Fibroblast of skin of right quadriceps (primary cell): ENCODE measurements at regions not wholly inside any gene's neighbourhood (a gene's known extent, or its start where the extent isn't known, plus 50 kb on each side); places are given as distances from the start of the nearest gene placed in this dataset.
A peak's percentile ranks its signal among the peaks of the same experiment; 100 is the strongest.
"Not testable (repeated sequence)": the region's sequence is repeated elsewhere in the genome, so short reads cannot be mapped to it uniquely, and the experiment has no call there.

Experiments used
- DNase-seq: peaks from one replicate; pipeline ENCODE4 v3.0.0-alpha.2; 2013

DNA sequence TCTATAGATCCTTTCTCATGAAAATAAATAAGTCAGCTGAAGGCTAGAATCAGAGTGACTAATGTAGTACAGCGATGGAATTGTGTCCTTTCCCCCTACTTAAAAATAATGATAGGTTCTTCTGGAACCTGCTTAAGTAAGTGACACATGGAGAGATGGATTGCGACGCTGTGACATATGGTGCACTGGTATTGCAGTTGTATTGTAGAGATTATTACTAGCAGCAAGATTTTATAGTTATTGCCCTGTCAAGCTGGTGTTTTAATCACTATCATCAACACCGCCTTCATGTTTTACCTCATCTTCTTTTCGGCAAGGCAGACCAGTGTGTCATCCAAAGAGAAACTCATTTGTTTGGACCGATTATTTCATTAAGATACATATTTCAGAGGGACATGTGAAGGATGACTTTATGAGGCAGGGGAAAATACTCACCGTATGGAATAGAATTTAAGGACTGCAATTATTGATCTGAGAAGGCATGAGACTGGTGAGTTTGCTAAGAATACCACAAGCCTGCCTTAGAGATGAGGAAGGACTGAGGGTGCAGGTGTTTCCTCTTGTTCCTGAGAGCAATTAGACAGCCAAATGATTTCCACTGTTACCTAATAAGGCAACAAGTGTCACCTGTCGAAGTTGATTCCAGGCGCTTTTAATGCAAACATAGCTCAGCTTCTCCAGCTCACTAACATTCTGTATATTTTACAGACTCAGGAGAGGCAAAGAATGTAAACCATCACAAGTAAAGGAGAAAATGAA lies 1855.5 kb downstream of the MAT2B start:
- no peak for DNase-seq

- no peak for DNase-seq
These were observed 1864.8 kb downstream of the MAT2B start for GRCh38 chr5:165370233-165370632.

GRCh38 chr5:165370794-165371193 lies 1865.4 kb downstream of the MAT2B start:
- DNase-seq = peak; percentile 7

DNA sequence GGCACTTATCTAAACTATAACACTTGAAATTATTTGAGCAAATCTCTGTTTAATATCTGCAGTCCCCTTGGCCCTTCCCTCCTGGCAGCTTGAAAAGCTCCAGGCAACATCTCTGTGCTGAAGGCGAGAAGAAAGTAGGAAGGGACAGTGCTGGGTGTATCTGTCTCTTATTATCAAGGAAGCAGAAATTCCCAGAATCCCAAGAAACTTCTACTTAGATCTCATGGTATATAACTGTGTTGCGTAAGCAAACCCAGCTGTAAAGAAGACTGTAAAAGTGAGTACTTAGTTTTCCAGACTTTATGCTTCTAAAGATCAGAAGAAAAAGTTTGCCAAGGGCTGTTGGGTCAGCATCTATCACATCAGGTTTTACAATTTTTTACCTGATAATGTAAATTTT lies 1869.8 kb downstream of the MAT2B start:
- DNase-seq = no peak

DNA sequence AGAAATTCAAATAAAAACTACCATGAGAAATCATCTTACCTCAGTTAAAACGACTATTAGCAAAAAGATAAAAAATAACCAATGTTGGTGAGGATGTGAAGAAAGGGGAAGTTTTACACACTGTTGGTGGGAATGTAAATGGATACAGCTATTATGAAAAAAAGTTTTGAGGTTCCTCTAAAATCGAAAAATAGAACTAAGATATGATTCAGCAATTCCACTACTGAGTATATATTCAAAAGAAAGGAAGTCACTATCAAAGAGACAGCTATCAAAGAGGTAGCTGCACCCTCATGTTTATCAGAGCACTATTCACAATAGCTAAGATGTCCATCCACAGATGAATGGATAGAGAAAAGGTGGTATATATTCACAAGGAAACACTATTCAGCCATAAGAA lies 1888.4 kb downstream of the MAT2B start:
- no peak for DNase-seq

DNA sequence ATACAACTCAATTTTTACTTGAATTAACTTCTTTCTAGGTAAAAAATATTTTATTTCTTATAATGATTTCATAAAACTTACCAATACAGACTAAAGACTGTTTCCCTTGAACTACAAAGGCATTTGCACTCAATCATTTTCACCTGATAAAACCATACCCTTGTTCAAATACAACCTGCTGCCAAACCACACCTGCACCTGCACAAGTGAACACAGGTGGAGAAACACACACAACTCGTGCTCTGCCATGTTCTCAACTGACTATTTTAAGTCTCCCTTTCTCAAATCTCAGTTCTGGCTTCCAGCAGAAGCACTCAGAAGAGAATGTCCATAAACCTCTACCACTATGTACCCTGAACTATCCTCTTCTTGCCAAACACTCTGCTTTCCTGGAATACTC lies 1892.1 kb downstream of the MAT2B start:
- no peak for DNase-seq

DNA sequence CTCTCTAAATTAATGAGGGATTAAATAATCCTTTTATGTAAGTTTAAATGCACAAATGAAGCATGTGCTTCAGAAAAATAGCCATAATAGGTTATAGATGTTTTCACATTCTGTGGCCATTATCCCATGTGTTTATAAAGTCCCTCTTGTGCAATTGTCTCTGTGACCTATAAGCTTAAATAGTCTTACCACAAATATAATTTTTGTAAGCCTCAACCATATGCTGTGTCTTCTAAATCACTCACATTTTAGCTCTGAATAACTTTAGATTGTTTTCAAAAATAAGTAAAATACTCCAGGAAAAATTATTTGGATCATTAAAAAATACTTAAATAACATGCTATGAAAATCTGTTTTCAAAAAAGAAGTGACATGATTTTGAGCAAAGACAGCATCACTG lies 1894.7 kb downstream of the MAT2B start:
- DNase-seq = no peak

DNA sequence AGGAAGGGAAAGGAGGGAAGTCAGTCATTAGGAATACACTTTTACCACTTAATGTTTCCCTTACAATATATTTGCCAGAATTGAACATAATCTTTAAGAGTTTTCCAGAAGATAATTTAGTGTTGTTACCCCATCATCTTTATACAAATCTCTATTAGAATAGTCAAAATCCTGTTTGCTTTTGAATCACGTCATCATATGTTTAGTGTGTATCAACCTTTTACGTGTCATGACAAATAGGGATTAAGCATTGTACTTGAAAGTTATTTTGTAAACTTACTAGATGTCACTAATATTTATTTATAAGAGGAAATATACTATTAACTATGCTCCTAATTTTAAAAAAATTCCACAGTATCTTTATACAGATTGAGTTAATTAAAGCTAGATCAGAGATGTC lies 1899.5 kb downstream of the MAT2B start:
- DNase-seq = no peak

- no peak for DNase-seq
These were observed 1899.9 kb downstream of the MAT2B start for GRCh38 chr5:165405340-165405739.

DNA sequence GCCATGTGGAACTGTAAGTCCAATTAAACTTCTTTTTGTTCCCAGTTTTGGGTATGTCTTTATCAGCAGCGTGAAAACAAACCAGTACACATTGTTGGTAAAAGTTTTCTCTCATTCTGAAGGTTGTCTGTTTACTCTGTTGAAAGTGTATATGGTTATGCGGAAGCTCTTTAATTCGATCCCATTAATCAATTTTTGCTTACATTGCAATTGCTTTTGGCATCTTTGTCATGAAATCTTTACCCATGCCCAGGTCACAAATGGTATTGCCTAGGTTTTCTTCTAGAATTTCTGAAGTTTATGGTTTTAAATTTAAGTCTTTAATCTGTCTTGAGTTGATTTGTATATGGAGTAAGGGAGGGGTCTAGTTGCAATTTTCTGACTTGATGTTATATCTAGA lies 1901.9 kb downstream of the MAT2B start:
- no peak for DNase-seq

DNA sequence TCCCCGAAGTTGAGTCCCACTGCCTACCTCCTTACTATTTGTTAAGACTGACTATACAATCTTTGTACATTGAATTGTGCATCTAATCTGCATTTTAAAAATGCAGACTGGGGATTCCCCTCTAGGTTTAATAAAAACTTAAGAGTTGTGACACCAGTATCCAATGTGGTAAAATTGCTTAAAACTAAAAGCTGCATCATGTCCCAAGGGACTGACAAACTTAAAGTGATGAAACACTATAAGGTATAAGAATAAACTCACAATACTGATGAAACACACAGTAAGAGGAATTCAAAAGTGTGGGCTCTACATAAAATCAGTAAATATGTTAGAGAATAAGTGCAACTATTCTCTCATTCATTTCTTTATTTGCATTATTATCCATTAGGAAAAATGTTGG lies 1905.1 kb downstream of the MAT2B start:
- DNase-seq = no peak

GRCh38 chr5:165411532-165411931 lies 1906.1 kb downstream of the MAT2B start:
- DNase-seq = not testable (repeated sequence)

DNA sequence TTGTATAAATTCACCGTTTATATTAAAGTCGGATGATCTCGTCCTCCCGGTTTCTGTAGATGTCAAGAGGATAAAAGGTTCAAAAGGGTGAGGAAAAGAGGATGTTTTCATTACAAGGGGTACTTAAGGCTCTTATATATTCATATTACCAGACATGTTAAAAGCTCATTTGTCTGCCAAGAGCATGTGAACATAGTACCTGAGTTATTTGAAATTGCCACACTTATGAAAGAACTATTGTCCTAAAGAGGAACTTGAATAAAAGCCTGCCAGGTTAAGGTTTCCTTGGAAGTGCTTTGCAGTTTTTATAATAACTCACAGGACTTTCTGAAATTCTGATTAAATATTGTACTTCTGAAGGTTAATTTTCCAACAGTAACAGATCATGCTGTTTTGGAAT lies 1915.1 kb downstream of the MAT2B start:
- DNase-seq = no peak

DNA sequence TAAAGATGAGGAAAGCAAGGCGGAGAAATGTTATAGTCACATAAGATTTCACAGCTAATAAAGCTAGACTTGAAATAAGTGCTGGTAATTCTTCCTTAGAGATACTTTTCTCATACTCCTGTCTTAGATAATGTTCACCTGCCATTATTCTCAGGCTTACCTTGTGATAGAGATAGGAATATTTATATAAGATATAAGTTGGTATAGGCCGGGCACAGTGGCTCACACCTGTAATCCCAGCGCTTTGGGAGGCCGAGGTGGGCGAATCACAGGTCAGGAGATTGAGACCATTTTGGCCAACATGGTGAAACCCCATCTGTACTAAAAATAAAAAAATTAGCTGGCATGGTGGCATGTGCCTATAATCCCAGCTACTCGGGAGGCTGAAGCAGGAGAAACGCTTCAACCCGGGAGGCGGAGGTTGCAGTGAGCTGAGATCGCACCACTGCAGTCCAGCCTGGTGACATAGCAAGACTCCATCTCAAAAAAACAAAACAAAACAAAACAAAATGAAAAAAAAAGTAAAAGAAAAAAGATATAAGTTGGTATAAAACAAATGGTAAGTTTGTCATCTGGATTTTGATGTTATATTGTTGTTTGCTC lies 1918.4 kb downstream of the MAT2B start:
- no peak for DNase-seq

DNA sequence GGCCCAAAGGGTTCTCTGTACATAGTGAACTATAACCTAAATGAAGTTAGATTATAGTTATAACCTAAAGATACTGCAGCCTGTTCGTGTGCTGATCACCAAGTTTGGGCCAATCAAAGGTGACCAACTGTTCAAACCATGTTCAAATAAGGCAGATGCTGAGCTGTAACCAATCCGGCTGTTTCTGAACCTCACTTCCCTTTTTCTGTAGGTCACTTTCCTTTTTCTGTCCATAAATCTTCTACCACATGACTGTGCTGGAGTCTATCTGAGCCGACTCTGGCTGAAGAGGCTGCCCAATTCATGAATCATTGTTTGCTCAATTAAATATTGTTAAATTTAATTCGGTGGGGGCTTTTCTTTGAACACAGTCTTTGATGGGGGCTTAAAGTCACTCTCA lies 1920.2 kb downstream of the MAT2B start:
- no peak for DNase-seq

DNA sequence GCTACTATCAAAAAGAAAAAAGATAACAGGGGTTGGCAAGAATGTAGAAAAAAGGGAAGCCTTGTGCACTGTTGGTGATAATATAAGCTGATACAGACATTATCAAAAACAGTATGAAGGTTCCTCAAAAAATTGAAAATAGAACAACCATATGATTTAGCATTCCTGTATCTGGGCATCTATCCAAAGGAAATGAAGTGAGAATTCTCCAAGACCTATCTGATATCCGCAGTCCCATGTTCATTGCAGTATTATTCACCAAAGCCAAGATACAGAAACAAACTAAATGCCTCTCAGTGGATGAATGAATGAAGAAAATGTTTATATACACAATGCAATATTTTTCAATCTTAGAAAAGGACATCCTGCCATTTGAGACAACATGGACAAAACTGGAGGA lies 1943.3 kb downstream of the MAT2B start:
- DNase-seq = no peak

GRCh38 chr5:165457859-165458481 lies 1952.6 kb downstream of the MAT2B start:
- peak; percentile 25 for DNase-seq

DNA sequence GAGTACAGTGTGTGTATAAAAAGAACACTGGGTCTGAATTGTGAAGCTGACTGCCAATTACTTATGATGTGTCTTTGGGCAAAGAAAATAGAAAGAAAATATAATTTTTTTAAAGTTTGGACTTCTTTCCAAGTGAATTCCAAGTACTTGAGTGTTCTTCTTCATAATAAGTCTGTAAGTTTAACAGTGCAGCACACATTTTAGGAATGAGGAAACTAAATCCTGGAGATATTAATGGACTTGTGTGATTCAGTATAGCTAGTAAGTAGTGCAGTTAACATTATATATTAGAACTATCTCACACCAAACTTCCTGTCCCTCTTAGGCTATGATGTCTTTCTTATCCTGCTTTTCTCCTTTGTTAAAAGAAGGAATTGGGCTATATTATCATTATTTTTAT lies 1953.8 kb downstream of the MAT2B start:
- no peak for DNase-seq

DNA sequence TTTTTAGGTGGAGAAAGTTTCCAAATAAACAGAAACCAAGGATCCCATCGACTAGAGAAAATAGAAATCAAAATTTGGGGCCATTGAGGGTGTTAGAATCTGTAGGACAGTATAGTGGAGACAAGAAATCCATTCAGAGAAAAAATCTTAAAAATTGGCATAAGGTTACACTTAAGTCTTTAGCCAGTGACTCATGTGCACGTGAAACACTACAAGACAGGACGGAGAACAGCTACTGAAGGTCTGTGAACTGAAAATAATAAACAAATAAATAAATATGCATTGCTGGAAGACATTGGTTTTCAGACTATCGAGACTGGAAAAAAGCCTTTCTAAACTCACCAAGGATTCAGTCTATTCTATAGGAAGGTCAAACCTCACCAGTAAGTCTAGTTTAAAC lies 1955.5 kb downstream of the MAT2B start:
- DNase-seq = no peak

- DNase-seq = no peak
These were observed 1972.1 kb downstream of the MAT2B start for GRCh38 chr5:165477546-165477945.

DNA sequence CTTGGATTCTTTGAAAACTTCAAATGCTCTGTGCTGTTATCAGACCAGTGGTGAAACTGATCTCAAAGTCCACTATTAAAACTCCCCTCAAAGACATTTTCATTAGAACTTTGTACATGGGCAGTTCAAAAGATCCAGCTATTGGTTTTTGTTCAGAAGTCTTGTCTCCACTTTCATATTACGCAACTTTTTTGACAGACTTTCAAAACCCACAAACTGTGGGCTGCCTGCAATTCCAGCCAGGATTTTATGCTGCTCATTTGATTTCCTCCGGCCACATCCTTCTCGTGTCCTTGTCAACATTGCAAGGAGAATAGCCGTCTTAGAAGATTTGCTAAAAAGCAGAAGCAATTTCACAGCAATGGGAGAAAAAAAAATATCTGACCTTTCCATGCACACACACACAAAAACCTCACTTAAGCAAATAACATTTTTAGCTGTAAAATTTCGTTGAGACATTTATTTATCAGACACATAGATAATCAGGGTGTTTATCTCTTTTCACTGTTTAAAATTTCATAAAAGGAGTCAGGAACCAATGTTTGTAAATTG lies 1990.5 kb downstream of the MAT2B start:
- no peak for DNase-seq

- DNase-seq = peak; percentile 0
These were observed 1992.3 kb downstream of the MAT2B start for GRCh38 chr5:165497707-165498106.

DNA sequence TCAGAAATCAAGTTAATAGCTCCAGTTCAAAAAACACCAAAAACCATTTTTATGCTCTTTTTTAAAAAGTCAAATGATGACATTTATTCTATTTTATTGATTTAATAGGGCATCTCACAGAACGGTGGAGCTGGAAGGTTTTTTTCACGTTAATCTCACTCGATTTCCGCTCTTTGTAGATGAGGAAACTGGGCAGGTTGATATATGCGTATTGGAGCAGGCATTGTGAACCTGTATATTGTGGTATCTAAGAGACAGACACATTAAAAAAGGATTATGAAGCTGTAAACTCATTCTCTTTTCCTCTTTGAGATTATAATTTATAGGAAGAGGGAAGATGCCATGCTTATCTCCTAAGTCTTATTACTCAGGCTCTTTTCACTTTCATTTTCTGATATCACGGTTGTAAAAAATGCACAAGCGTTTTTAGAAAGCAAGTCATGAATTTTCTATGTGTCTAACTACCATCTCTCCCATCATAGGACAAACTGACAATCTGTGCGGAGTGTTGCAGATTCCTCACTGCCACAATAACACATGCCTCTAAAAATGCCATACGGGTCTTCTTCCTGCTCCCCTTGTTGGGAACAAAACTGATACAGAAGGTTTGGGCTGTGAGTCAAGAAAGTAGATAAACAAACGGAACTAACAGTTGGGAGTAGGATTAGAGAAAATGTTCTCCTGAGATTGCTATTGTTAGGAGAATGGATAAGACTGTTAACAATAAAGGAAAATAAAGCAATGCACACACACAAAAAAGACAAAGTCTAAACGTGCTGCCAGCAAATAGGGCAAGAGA lies 1997.7 kb downstream of the MAT2B start:
- no peak for DNase-seq
